Tibial nerve (tissue), 4 donors: ENCODE measurements at regions not wholly inside any gene's neighbourhood (a gene's known extent, or its start where the extent isn't known, plus 50 kb on each side); places are given as distances from the start of the nearest gene placed in this dataset.

ENCODE experiments used
- CTCF ChIP-seq, 5 experiments: fragments of 200-600 bp in 3 of 5; fragments of 450-650 bp in 2 of 5; sonication (generic) in 3 of 5; IDR thresholded peaks; one replicate each; pipeline ENCODE4 v1.5.1; 2016 to 2019; ENCODE audit warnings: antibody characterized with exemption in 5 of 5, mild to moderate bottlenecking in 3 of 5, moderate library complexity in 2 of 5
- EP300 ChIP-seq, 2 donors: sonication (generic); formaldehyde crosslinking; IDR thresholded peaks; one replicate each; pipeline ENCODE4 v1.6.1; 2017; ENCODE audit warnings: antibody characterized with exemption in 2 of 2, mild to moderate bottlenecking in 1 of 2
- POLR2A ChIP-seq, 2 donors: fragments of 450-650 bp; IDR thresholded peaks; one replicate each; pipeline ENCODE4 v1.6.1; 2017; ENCODE audit warnings: antibody characterized with exemption in 2 of 2, mild to moderate bottlenecking in 2 of 2, moderate library complexity in 2 of 2

- no peak for TF ChIP-seq CTCF (IDR thresholded peaks at IDR 0.05)
- no peak for TF ChIP-seq EP300 (IDR thresholded peaks at IDR 0.05)
- no peak for TF ChIP-seq POLR2A (IDR thresholded peaks at IDR 0.05)
Measured at GRCh38 chr3:103403191-103403590, 968.4 kb downstream of the ZPLD1 start.
